RWPE2 (cell line): ENCODE measurements at regions not wholly inside any gene's neighbourhood (a gene's known extent, or its start where the extent isn't known, plus 50 kb on each side); places are given as distances from the start of the nearest gene placed in this dataset.
A peak's percentile ranks its signal among the peaks of the same experiment; 100 is the strongest.

Experiments used
- ATAC-seq: fragments of 200-7000 bp; cut with Tn5 transposase; 3 replicates; pipeline ENCODE4 v1.9.1; 2021; ENCODE audit warnings: low read depth
- DNase-seq: peaks from one replicate; pipeline ENCODE4 v3.0.0-alpha.2; 2020; ENCODE audit warnings: low spot score
- H3K27ac ChIP-seq: fragments of 450-650 bp; 2 replicates; pipeline ENCODE4 v1.5.1; 2017; ENCODE audit warnings: mild to moderate bottlenecking; ENCODE audit not compliant: poor library complexity, severe bottlenecking
- H3K27me3 ChIP-seq: fragments of 250-450 bp; sonication (Bioruptor Pico); 2 replicates; pipeline ENCODE4 v1.5.1; 2021; ENCODE audit warnings: mild to moderate bottlenecking, moderate library complexity; ENCODE audit not compliant: insufficient read depth, poor library complexity, severe bottlenecking
- H3K36me3 ChIP-seq: fragments of 250-450 bp; sonication (Bioruptor Pico); 2 replicates; pipeline ENCODE4 v1.5.1; 2020; ENCODE audit warnings: low read depth, mild to moderate bottlenecking, moderate library complexity
- H3K4me1 ChIP-seq: fragments of 250-450 bp; sonication (Bioruptor Pico); 2 replicates; pipeline ENCODE4 v1.5.1; 2021; ENCODE audit warnings: mild to moderate bottlenecking, moderate library complexity; ENCODE audit not compliant: insufficient read depth, poor library complexity, severe bottlenecking
- H3K4me3 ChIP-seq: fragments of 250-450 bp; sonication (Bioruptor Pico); 2 replicates; pipeline ENCODE4 v1.5.1; 2021; ENCODE audit warnings: mild to moderate bottlenecking, moderate library complexity; ENCODE audit not compliant: severe bottlenecking
- H3K9me3 ChIP-seq: fragments of 250-450 bp; sonication (Bioruptor Pico); 2 replicates; pipeline ENCODE4 v1.5.1; 2021; ENCODE audit warnings: mild to moderate bottlenecking, moderate library complexity; ENCODE audit not compliant: severe bottlenecking
- TF ChIP-seq, protein P1 (sequence below): fragments of 450-650 bp; IDR thresholded peaks from one replicate; pipeline ENCODE4 v1.5.1; 2017; ENCODE audit warnings: mild to moderate bottlenecking, moderate library complexity; ENCODE audit not compliant: poor library complexity, severe bottlenecking

DNA sequence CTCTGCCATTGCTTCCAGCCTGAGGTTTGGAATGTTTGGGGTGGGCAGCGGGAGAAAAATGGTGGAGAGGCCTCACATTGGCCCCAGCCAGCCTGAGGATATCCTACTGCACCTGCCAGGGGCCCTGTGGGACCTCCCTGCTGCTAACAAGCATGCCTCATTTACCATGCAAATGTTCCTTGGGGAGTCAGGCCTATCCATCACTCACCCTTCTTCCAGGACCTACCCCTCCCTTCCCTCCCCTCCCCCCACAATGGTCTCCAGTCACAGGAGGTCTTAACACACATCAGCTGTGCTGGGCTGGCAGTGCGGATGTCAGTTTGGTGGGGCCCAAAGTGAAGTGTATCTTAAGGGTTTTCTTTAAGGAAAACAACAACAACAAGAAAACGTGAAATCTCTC, 139.2 kb downstream of the SHOX start:
- H3K27ac ChIP-seq, result no peak overlapping the region
- TF ChIP-seq, protein P1, sequence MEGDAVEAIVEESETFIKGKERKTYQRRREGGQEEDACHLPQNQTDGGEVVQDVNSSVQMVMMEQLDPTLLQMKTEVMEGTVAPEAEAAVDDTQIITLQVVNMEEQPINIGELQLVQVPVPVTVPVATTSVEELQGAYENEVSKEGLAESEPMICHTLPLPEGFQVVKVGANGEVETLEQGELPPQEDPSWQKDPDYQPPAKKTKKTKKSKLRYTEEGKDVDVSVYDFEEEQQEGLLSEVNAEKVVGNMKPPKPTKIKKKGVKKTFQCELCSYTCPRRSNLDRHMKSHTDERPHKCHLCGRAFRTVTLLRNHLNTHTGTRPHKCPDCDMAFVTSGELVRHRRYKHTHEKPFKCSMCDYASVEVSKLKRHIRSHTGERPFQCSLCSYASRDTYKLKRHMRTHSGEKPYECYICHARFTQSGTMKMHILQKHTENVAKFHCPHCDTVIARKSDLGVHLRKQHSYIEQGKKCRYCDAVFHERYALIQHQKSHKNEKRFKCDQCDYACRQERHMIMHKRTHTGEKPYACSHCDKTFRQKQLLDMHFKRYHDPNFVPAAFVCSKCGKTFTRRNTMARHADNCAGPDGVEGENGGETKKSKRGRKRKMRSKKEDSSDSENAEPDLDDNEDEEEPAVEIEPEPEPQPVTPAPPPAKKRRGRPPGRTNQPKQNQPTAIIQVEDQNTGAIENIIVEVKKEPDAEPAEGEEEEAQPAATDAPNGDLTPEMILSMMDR, result no peak
- no peaks in the 10 kb centered on the region for H3K36me3 ChIP-seq
- DNase-seq, result peak; percentile 38
- no peak for ATAC-seq
- no peak overlapping the region for H3K4me3 ChIP-seq
- peaks cover 15% of the 10 kb centered on the region for H3K9me3 ChIP-seq
- H3K27me3 ChIP-seq, result no peaks in the 10 kb centered on the region
- H3K4me1 ChIP-seq, result no peaks in the 10 kb centered on the region

DNA sequence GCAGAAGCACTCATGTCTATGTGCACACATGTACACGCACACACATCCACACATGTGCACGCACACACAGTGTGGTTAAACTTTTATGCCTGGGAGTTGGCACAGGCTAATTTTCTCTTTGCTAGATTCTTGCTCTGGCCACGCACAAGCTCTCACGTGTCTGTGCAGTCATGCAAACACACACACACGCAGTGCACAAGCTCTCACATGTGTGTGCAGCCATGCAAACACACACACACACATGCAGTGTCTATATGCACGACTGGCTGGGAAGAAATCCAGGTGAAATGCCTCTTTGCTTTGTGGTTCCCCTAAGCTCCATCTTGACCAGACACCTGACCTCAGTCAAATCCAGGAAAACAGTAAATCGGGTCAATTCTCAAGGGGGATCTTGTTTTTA, 138.0 kb downstream of the SHOX start:
- Histone ChIP-seq H3K9me3 (peaks cover 13% of the 10 kb centered on the region), H3K27ac (no peak overlapping the region), H3K36me3 (no peaks in the 10 kb centered on the region), H3K4me1 (no peaks in the 10 kb centered on the region), H3K4me3 (no peak overlapping the region), H3K27me3 (no peaks in the 10 kb centered on the region)
- DNase-seq, result peak; percentile 7
- no peak for ATAC-seq
- TF ChIP-seq, protein P1, result no peak

DNA sequence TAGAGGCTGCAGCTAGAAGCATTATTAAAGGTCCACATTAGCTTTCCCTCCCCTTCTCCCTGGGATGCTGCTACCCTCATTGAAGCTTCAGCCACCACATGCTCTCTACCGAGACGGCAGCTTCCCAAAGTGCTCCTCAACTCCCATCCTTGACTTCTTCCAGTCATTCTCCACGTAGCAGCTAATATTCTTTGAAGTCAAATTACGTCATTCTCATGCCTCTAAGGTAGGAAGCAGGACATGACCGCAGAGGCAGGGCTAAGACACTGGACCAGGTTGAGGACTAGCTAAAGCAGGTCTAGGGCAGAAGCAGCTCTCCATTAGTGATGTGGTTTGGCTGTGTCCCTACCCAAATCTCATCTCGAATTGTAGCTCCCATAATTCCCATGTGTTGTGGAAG, 128.3 kb downstream of the SHOX start:
- Histone ChIP-seq H3K27ac (no peak overlapping the region), H3K4me1 (no peaks in the 10 kb centered on the region), H3K27me3 (no peaks in the 10 kb centered on the region), H3K36me3 (no peaks in the 10 kb centered on the region), H3K4me3 (no peak overlapping the region), H3K9me3 (peaks cover 7% of the 10 kb centered on the region)
- TF ChIP-seq, protein P1, result no peak
- DNase-seq (no peak), ATAC-seq (no peak)

GRCh38 chrX:750812-751211, 120.2 kb downstream of the SHOX start:
- H3K36me3 ChIP-seq, result no peaks in the 10 kb centered on the region
- H3K27ac ChIP-seq, result no peak overlapping the region
- H3K4me1 ChIP-seq, result no peaks in the 10 kb centered on the region
- no peak overlapping the region for H3K4me3 ChIP-seq
- no peak for ATAC-seq
- peaks cover 7% of the 10 kb centered on the region for H3K9me3 ChIP-seq
- DNase-seq, result no peak
- TF ChIP-seq, protein P1, result no peak
- no peaks in the 10 kb centered on the region for H3K27me3 ChIP-seq

DNA sequence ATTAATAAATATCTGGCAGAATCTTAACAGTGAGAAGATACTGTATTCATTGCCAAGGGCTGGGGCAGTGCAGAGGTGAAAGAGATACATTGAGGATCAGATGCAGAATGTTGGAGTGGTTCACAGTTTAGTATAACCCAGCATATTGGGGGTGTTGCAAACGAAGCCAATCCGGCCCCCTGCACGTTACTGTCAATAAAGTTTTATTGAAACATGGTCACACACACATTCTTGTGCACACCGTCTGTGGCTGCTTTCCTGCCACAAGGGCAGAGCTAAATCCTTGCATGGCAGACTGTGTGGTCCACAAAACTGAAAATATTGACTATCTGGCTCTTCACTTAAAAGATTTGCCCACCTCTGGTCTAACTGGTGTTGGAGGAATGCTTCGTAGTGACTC, 119.7 kb downstream of the SHOX start:
- TF ChIP-seq, protein P1, result no peak
- peaks cover 7% of the 10 kb centered on the region for H3K9me3 ChIP-seq
- DNase-seq (peak; percentile 13), ATAC-seq (no peak)
- no peaks in the 10 kb centered on the region for H3K4me1 ChIP-seq
- no peaks in the 10 kb centered on the region for H3K27me3 ChIP-seq
- H3K36me3 ChIP-seq, result no peaks in the 10 kb centered on the region
- H3K27ac ChIP-seq, result no peak overlapping the region
- H3K4me3 ChIP-seq, result no peak overlapping the region
